Keratinocyte (primary cell): ENCODE measurements at regions not wholly inside any gene's neighbourhood (a gene's known extent, or its start where the extent isn't known, plus 50 kb on each side); places are given as distances from the start of the nearest gene placed in this dataset.

Source experiments
- DNase-seq: peaks from one replicate; pipeline ENCODE4 v3.0.0-alpha.2; 2011; ENCODE audit warnings: low read depth, missing footprints, low spot score
- FAIRE-seq: peaks from 2 replicates; lab custom pipeline; 2011; peaks lifted over from hg19 to GRCh38; lab: Jason Lieb, UNC
- H2AFZ ChIP-seq: 2 replicates; pipeline ENCODE4 v1.6.0; 2012; ENCODE audit warnings: low read length, control low read depth, inconsistent platforms; ENCODE audit not compliant: control insufficient read depth
- H3K27ac ChIP-seq: 2 replicates; pipeline ENCODE4 v1.5.1; 2011; ENCODE audit warnings: low read length; ENCODE audit not compliant: control insufficient read depth, insufficient read depth
- H3K27me3 ChIP-seq: 3 replicates; pipeline ENCODE4 v1.6.0; 2011; ENCODE audit warnings: low read length; ENCODE audit not compliant: control insufficient read depth, insufficient read depth; ENCODE audit errors: extremely low read depth
- H3K36me3 ChIP-seq, 2 experiments: 2 replicates in 1 of 2; 3 replicates in 1 of 2; pipeline ENCODE4 v1.5.1; 2011; ENCODE audit warnings: low read length in 2 of 2, mild to moderate bottlenecking in 1 of 2; ENCODE audit not compliant: control insufficient read depth in 2 of 2, insufficient read depth in 2 of 2; ENCODE audit errors: extremely low read depth in 1 of 2
- H3K4me1 ChIP-seq: 3 replicates; pipeline ENCODE4 v1.5.1; 2011; ENCODE audit warnings: low read length; ENCODE audit not compliant: control insufficient read depth, insufficient read depth; ENCODE audit errors: extremely low read depth
- H3K4me2 ChIP-seq: 3 replicates; pipeline ENCODE4 v1.6.0; 2011; ENCODE audit warnings: low read depth, low read length; ENCODE audit not compliant: control insufficient read depth, insufficient read depth; ENCODE audit errors: extremely low read depth
- H3K4me3 ChIP-seq, 3 experiments: fragments of 200-600 bp in 1 of 3; sonication (generic) in 1 of 3; 2 replicates in 2 of 3; 3 replicates in 1 of 3; pipeline ENCODE4 v1.5.1; 2011 to 2016; ENCODE audit warnings: low read length in 3 of 3, mild to moderate bottlenecking in 3 of 3, control low read depth in 2 of 3, inconsistent platforms in 1 of 3, low read depth in 1 of 3, mixed read lengths in 1 of 3, mixed run types in 1 of 3, moderate library complexity in 1 of 3; ENCODE audit not compliant: control insufficient read depth in 2 of 3, insufficient read depth in 2 of 3; ENCODE audit errors: extremely low read depth in 1 of 3
- H3K79me2 ChIP-seq: 2 replicates; pipeline ENCODE4 v1.6.0; 2012; ENCODE audit warnings: low read length; ENCODE audit not compliant: control insufficient read depth, insufficient read depth
- H3K9ac ChIP-seq: 3 replicates; pipeline ENCODE4 v1.6.0; 2011; ENCODE audit warnings: low read length; ENCODE audit not compliant: control insufficient read depth, insufficient read depth; ENCODE audit errors: extremely low read depth
- H3K9me1 ChIP-seq: 3 replicates; pipeline ENCODE4 v1.6.0; 2011; ENCODE audit warnings: low read length; ENCODE audit not compliant: control insufficient read depth, insufficient read depth; ENCODE audit errors: extremely low read depth
- H3K9me3 ChIP-seq: 2 replicates; pipeline ENCODE4 v1.5.1; 2012; ENCODE audit warnings: low read depth, low read length; ENCODE audit not compliant: control insufficient read depth
- H4K20me1 ChIP-seq: 3 replicates; pipeline ENCODE4 v1.6.0; 2011; ENCODE audit warnings: low read length; ENCODE audit not compliant: control insufficient read depth, insufficient read depth; ENCODE audit errors: extremely low read depth
- CTCF ChIP-seq, 3 experiments: IDR thresholded peaks in 1 of 3; conservative IDR thresholded peaks in 1 of 3; optimal IDR thresholded peaks in 1 of 3; 2 replicates in 2 of 3; 3 replicates in 1 of 3; pipeline versions ENCODE3 to v1.5.1; 2011; ENCODE audit warnings: low read length in 3 of 3, mild to moderate bottlenecking in 3 of 3, moderate library complexity in 2 of 3, control low read depth in 1 of 3, inconsistent platforms in 1 of 3; ENCODE audit not compliant: insufficient read depth in 2 of 3; ENCODE audit errors: extremely low read depth in 1 of 3
- EZH2 ChIP-seq: IDR thresholded peaks from one replicate; pipeline ENCODE4 v1.6.1; 2012; ENCODE audit warnings: inconsistent platforms, mild to moderate bottlenecking, low read length, moderate library complexity
- dilution Hi-C: fragments of 300-500 bp; cut with MboI; formaldehyde crosslinking; loops from one replicate; pipeline ENCODE4 v1.7.0; 2020; ENCODE audit warnings: low sequenced_read_pairs; ENCODE audit not compliant: extremely low pct_ligation_motif_present

GRCh38 chr2:235267251-235267650 is 226.6 kb upstream of the AGAP1 start:
- Histone ChIP-seq H3K4me3 (no peak overlapping the region), H3K4me1 (peaks cover 6% of the 10 kb centered on the region), H3K27ac (no peak overlapping the region), H4K20me1 (no peaks in the 10 kb centered on the region), H3K9ac (no peak overlapping the region), H3K9me3 (no peaks in the 10 kb centered on the region), H3K9me1 (no peaks in the 10 kb centered on the region), H3K36me3 (no peaks in the 10 kb centered on the region), H2AFZ (no peak overlapping the region), H3K79me2 (no peaks in the 10 kb centered on the region), H3K27me3 (no peaks in the 10 kb centered on the region), H3K4me2 (no peak overlapping the region)
- FAIRE-seq = no peak
- DNase-seq = no peak
- TF ChIP-seq CTCF (optimal IDR thresholded peaks at IDR 0.05 in 1 of 3, IDR thresholded peaks at IDR 0.05 in 1 of 3, conservative IDR thresholded peaks at IDR 0.05 in 1 of 3; ENCODE audit: extremely low read depth in 1 of 3, insufficient read depth in 2 of 3, low read length in 3 of 3) (no peak), EZH2 (no peak)
- dilution Hi-C loops = no loop called here

DNA sequence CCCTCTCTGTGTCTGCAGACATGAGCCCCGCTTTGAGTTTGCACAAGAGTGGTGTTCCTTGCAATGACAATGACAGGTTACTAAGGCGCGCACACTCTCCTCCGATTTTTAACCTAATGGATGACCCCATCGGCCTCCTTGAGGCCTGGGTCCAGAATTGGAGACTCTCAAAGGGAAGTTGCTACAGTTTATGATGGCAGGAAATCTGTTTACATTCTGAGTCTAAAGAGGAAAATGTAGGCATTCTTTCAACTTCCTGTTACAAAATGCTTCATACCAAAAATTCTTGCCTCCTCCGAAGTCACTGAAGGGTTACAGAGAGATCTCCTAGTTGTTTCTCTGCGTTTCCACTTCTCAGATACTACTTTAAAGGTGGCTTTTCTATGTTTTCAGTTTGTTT is 225.3 kb upstream of the AGAP1 start:
- Histone ChIP-seq H3K4me1 (peaks cover 4% of the 10 kb centered on the region), H3K4me3 (no peak overlapping the region), H3K36me3 (no peaks in the 10 kb centered on the region), H3K9me1 (no peaks in the 10 kb centered on the region), H3K9ac (no peak overlapping the region), H4K20me1 (no peaks in the 10 kb centered on the region), H3K79me2 (no peaks in the 10 kb centered on the region), H3K4me2 (no peak overlapping the region), H3K9me3 (no peaks in the 10 kb centered on the region), H3K27me3 (no peaks in the 10 kb centered on the region), H2AFZ (no peak overlapping the region), H3K27ac (no peak overlapping the region)
- DNase-seq (no peak), FAIRE-seq (no peak)
- TF ChIP-seq EZH2 = no peak
- dilution Hi-C loops = no loop called here

DNA sequence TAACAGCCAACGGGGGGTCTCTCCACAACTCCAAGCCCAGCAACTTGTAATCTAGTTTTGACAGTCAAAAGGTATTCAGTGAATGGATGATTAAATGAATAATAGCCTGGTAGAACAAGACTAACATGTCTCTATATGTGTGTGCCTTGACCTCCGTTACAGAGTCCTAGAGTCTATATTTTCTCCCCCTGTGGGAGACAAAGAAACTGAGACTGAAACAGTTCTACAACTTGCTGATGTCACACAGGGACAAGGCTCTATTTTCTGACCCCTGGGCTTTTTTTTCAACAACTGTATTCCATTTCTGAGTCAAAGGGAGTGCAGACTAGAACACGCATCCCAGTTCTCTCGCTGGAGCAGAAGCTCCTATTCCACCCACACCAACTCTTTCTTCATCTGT is 223.6 kb upstream of the AGAP1 start:
- no peak overlapping the region for H3K4me3 ChIP-seq
- no peaks in the 10 kb centered on the region for H3K9me3 ChIP-seq
- H3K9ac ChIP-seq = no peak overlapping the region
- H3K27ac ChIP-seq = no peak overlapping the region
- no peak overlapping the region for H3K4me2 ChIP-seq
- FAIRE-seq = no peak
- no peak overlapping the region for H2AFZ ChIP-seq
- H4K20me1 ChIP-seq = no peaks in the 10 kb centered on the region
- no peaks in the 10 kb centered on the region for H3K36me3 ChIP-seq
- dilution Hi-C loops = no loop called here
- H3K9me1 ChIP-seq = no peaks in the 10 kb centered on the region
- DNase-seq = no peak
- no peak for TF ChIP-seq CTCF (optimal IDR thresholded peaks at IDR 0.05 in 1 of 3, IDR thresholded peaks at IDR 0.05 in 1 of 3, conservative IDR thresholded peaks at IDR 0.05 in 1 of 3; ENCODE audit: extremely low read depth in 1 of 3, insufficient read depth in 2 of 3, low read length in 3 of 3)
- TF ChIP-seq EZH2 = no peak
- no peaks in the 10 kb centered on the region for H3K79me2 ChIP-seq
- no peaks in the 10 kb centered on the region for H3K4me1 ChIP-seq
- no peaks in the 10 kb centered on the region for H3K27me3 ChIP-seq
